ENCODE measurements at regions not wholly inside any gene's neighbourhood (a gene's known extent, or its start where the extent isn't known, plus 50 kb on each side); places are given as distances from the start of the nearest gene placed in this dataset.

DNA sequence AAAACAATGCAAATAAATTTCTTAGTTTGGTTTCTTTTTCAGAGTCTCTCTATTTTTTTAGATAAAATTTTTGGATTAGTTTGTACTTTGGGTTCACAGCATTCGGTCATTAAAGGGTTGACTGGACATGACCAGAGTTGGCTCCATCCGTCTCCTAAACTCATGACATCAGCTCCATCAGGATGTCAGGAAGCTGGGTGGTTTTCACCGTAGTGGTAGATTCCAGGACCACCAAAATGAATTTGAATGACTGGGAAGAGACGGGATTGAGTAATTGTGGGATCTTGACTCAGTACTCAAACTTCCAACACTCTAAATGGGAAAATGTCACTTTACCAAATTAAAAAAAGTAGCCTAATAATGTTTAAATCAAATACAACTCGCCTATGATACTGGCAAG is 279.2 kb upstream of the DUSP10 start:
- no peaks in the 10 kb centered on the region for H4K20me1 ChIP-seq (ENCODE audit: insufficient read depth)
- no peak overlapping the region for H3K4me3 ChIP-seq
- H3K4me2 ChIP-seq (ENCODE audit: unreplicated experiment), result peak overlapping the region; percentile 14
- H3K79me2 ChIP-seq (ENCODE audit: insufficient read depth), result no peaks in the 10 kb centered on the region
- 32 to 40% methylated on average over 5 of the region's 5 CpGs for WGBS, 2 experiments (ENCODE audit: low coverage in 1 of 2, low lambda C conversion rate in 2 of 2, missing lambda C conversion rate in 2 of 2)
- H3K27ac ChIP-seq, result peak overlapping the region; percentile 9
- H3K9me2 ChIP-seq (ENCODE audit: insufficient read depth), result no peaks in the 10 kb centered on the region
- in situ Hi-C loops (cut with MboI), result no loop called here
- H3K9ac ChIP-seq, result no peak overlapping the region
- TF ChIP-seq EZH2phosphoT487 (IDR thresholded peaks at IDR 0.05; ENCODE audit: insufficient read depth, low read depth) (no peak), EZH2 (IDR thresholded peaks at IDR 0.05; ENCODE audit: insufficient read depth, poor library complexity, severe bottlenecking) (no peak)
- no peaks in the 10 kb centered on the region for H3F3A ChIP-seq (ENCODE audit: insufficient read depth)
- no peaks in the 10 kb centered on the region for H3K9me3 ChIP-seq (ENCODE audit: low read depth)
- DNase-seq, result peak; percentile 44
- H3K4me1 ChIP-seq (ENCODE audit: insufficient read depth), result peaks cover 10% of the 10 kb centered on the region; the same call in 1 of the 2 replicates
- H3K36me3 ChIP-seq (ENCODE audit: low read depth), result no peaks in the 10 kb centered on the region
- no peaks in the 10 kb centered on the region for H3K27me3 ChIP-seq (replicated peaks; ENCODE audit: insufficient read depth)
- peak overlapping the region; percentile 48 for H2AFZ ChIP-seq

DNA sequence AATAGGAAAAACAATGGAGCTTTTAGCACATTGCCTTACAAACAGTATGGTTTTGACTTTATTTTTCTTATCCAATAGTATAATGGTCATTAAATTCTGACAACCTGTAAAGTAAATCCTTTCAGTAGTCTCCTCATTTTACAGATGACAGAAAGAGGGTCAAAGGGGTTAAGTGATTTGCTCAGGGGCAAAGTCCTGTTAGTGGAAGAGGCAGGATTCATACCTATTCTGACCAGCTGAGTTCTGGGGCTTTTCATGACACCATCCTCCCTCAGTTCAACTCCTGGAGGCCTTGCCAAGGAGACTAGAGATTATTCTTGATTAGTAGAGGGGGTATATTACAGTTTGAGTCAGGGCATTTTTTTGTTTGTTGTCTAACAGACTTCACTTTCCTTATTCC is 278.7 kb upstream of the DUSP10 start:
- DNase-seq, result no peak
- H3K9me2 ChIP-seq (ENCODE audit: insufficient read depth), result no peaks in the 10 kb centered on the region
- H3K36me3 ChIP-seq (ENCODE audit: low read depth), result no peaks in the 10 kb centered on the region
- H3K9me3 ChIP-seq (ENCODE audit: low read depth), result no peaks in the 10 kb centered on the region
- peak overlapping the region; percentile 9; the same call in 1 of the 2 replicates for H3K27ac ChIP-seq
- in situ Hi-C loops (cut with MboI), result no loop called here
- H3K79me2 ChIP-seq (ENCODE audit: insufficient read depth), result no peaks in the 10 kb centered on the region
- TF ChIP-seq EZH2 (IDR thresholded peaks at IDR 0.05; ENCODE audit: insufficient read depth, poor library complexity, severe bottlenecking) (no peak), EZH2phosphoT487 (IDR thresholded peaks at IDR 0.05; ENCODE audit: insufficient read depth, low read depth) (no peak)
- H4K20me1 ChIP-seq (ENCODE audit: insufficient read depth), result no peaks in the 10 kb centered on the region
- no peak overlapping the region for H3K9ac ChIP-seq
- H2AFZ ChIP-seq, result no peak overlapping the region; the same call in 1 of the 2 replicates
- H3K4me3 ChIP-seq, result no peak overlapping the region
- no peaks in the 10 kb centered on the region for H3F3A ChIP-seq (ENCODE audit: insufficient read depth)
- H3K4me2 ChIP-seq (ENCODE audit: unreplicated experiment), result no peak overlapping the region
- no peaks in the 10 kb centered on the region for H3K27me3 ChIP-seq (replicated peaks; ENCODE audit: insufficient read depth)
- peaks cover 10% of the 10 kb centered on the region; the same call in 1 of the 2 replicates for H3K4me1 ChIP-seq (ENCODE audit: insufficient read depth)

DNA sequence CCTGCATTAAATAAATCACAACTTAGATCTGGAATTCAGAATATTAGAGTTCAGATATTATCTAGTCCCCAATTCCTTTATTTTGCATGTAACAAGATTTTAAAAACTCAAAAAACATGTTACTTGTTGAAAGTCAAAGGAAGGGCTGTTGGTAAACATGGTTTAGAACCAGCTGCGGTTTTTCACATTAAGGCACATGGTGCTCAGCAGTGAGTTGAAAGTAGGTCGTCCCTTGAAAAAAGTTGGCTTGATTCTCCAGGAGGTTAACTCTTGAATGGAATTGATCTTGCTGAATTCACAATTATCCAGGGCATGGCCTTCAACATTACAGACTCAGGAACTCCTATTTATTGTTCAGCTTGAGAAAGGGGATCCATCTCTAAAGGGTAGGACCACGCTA is 277.1 kb upstream of the DUSP10 start:
- Histone ChIP-seq H3K4me2 (ENCODE audit: unreplicated experiment) (no peak overlapping the region), H3K27me3 (replicated peaks; ENCODE audit: insufficient read depth) (no peaks in the 10 kb centered on the region), H3K36me3 (ENCODE audit: low read depth) (no peaks in the 10 kb centered on the region), H3K9me2 (ENCODE audit: insufficient read depth) (no peaks in the 10 kb centered on the region), H3K27ac (no peak overlapping the region), H3F3A (ENCODE audit: insufficient read depth) (no peaks in the 10 kb centered on the region), H4K20me1 (ENCODE audit: insufficient read depth) (no peaks in the 10 kb centered on the region), H3K79me2 (ENCODE audit: insufficient read depth) (no peaks in the 10 kb centered on the region), H3K4me1 (ENCODE audit: insufficient read depth) (peaks cover 10% of the 10 kb centered on the region; the same call in 1 of the 2 replicates), H2AFZ (no peak overlapping the region), H3K9ac (no peak overlapping the region), H3K4me3 (no peak overlapping the region), H3K9me3 (ENCODE audit: low read depth) (no peaks in the 10 kb centered on the region)
- WGBS, 2 experiments (ENCODE audit: low coverage in 1 of 2, low lambda C conversion rate in 2 of 2, missing lambda C conversion rate in 2 of 2), result 51% methylated on average over 3 of the region's 3 CpGs
- in situ Hi-C loops (cut with MboI), result no loop called here
- TF ChIP-seq EZH2phosphoT487 (IDR thresholded peaks at IDR 0.05; ENCODE audit: insufficient read depth, low read depth), result no peak
- no peak for TF ChIP-seq EZH2 (IDR thresholded peaks at IDR 0.05; ENCODE audit: insufficient read depth, poor library complexity, severe bottlenecking)
- no peak for DNase-seq

DNA sequence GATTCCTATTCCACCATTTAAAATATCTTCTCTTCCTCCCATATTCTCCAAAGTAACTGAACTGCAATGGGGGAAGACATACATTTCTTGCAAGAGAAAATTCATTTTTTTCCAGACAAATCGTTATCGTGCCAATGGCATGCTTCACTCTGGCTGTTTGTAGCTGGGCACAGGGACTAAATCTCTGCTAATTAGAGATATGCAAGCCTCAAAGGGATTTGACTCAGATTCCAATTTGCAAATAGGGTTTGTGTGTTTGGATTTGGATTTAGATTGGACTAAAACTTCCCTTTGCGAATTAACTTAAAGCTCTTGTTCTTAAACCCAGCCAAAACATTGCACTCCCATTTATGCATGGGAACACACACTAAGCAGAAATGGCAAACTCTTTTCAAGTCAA is 276.2 kb upstream of the DUSP10 start:
- Histone ChIP-seq H3K79me2 (ENCODE audit: insufficient read depth) (no peaks in the 10 kb centered on the region), H3K9me2 (ENCODE audit: insufficient read depth) (no peaks in the 10 kb centered on the region), H3K4me1 (ENCODE audit: insufficient read depth) (peaks cover 10% of the 10 kb centered on the region; the same call in 1 of the 2 replicates), H3K36me3 (ENCODE audit: low read depth) (no peaks in the 10 kb centered on the region), H3F3A (ENCODE audit: insufficient read depth) (no peaks in the 10 kb centered on the region), H3K27ac (no peak overlapping the region), H2AFZ (no peak overlapping the region), H3K4me3 (no peak overlapping the region), H3K27me3 (replicated peaks; ENCODE audit: insufficient read depth) (no peaks in the 10 kb centered on the region), H3K9ac (no peak overlapping the region), H4K20me1 (ENCODE audit: insufficient read depth) (no peaks in the 10 kb centered on the region), H3K4me2 (ENCODE audit: unreplicated experiment) (no peak overlapping the region), H3K9me3 (ENCODE audit: low read depth) (no peaks in the 10 kb centered on the region)
- WGBS, 2 experiments (ENCODE audit: low coverage in 1 of 2, low lambda C conversion rate in 2 of 2, missing lambda C conversion rate in 2 of 2), result 77 to 78% methylated on average over 3 of the region's 3 CpGs
- TF ChIP-seq EZH2 (IDR thresholded peaks at IDR 0.05; ENCODE audit: insufficient read depth, poor library complexity, severe bottlenecking), result no peak
- TF ChIP-seq EZH2phosphoT487 (IDR thresholded peaks at IDR 0.05; ENCODE audit: insufficient read depth, low read depth), result no peak
- in situ Hi-C loops (cut with MboI), result no loop called here
- no peak for DNase-seq

DNA sequence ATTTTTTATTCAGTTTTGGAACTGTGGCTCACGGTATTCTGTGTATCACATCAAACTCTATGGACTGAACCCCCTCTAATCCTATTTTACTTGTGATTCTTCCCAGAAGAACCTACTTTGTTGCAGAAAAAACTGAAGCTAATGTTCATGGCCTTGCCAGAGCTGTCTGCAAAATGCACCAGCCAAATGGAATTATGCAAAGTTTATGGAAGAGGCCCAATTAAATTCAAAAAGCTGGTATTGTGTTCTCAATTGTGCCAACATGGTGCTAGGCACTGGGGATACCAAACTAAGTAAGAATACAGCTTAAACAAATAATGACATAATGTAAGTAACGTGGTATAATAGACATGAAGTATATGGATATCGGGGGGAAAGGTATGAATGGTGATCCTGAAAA is 273.8 kb upstream of the DUSP10 start:
- in situ Hi-C loops (cut with MboI), result no loop called here
- Histone ChIP-seq H3K9ac (no peak overlapping the region), H3K36me3 (ENCODE audit: low read depth) (no peaks in the 10 kb centered on the region), H3K9me3 (ENCODE audit: low read depth) (no peaks in the 10 kb centered on the region), H3K79me2 (ENCODE audit: insufficient read depth) (no peaks in the 10 kb centered on the region), H3K9me2 (ENCODE audit: insufficient read depth) (no peaks in the 10 kb centered on the region), H3F3A (ENCODE audit: insufficient read depth) (no peaks in the 10 kb centered on the region), H4K20me1 (ENCODE audit: insufficient read depth) (no peaks in the 10 kb centered on the region), H3K4me2 (ENCODE audit: unreplicated experiment) (no peak overlapping the region), H3K4me1 (ENCODE audit: insufficient read depth) (peaks cover 1% of the 10 kb centered on the region; the same call in 1 of the 2 replicates), H3K4me3 (no peak overlapping the region), H3K27ac (no peak overlapping the region), H2AFZ (no peak overlapping the region), H3K27me3 (replicated peaks; ENCODE audit: insufficient read depth) (no peaks in the 10 kb centered on the region)
- WGBS, 2 experiments (ENCODE audit: low coverage in 1 of 2, low lambda C conversion rate in 2 of 2, missing lambda C conversion rate in 2 of 2), result 63 to 86% methylated on average over 3 of the region's 3 CpGs
- no peak for DNase-seq
- TF ChIP-seq EZH2phosphoT487 (IDR thresholded peaks at IDR 0.05; ENCODE audit: insufficient read depth, low read depth) (no peak), EZH2 (IDR thresholded peaks at IDR 0.05; ENCODE audit: insufficient read depth, poor library complexity, severe bottlenecking) (no peak)

Data from GM23248 (cell line).